ENCODE measurements at regions not wholly inside any gene's neighbourhood (a gene's known extent, or its start where the extent isn't known, plus 50 kb on each side); places are given as distances from the start of the nearest gene placed in this dataset.
A peak's percentile ranks its signal among the peaks of the same experiment; 100 is the strongest.

- DNase-seq = no peak
- Histone ChIP-seq H3K9me3 (no peaks in the 10 kb centered on the region), H3K27me3 (no peaks in the 10 kb centered on the region), H3K4me3 (no peak overlapping the region), H3K36me3 (no peaks in the 10 kb centered on the region)
These were observed 186.1 kb upstream of the PRSS16 start for GRCh38 chr6:27061235-27061993.

GRCh38 chr6:27062755-27063154 lies 184.7 kb upstream of the PRSS16 start:
- DNase-seq = no peak
- Histone ChIP-seq H3K4me3 (no peak overlapping the region), H3K9me3 (no peaks in the 10 kb centered on the region), H3K36me3 (no peaks in the 10 kb centered on the region), H3K27me3 (no peaks in the 10 kb centered on the region)

- no peaks in the 10 kb centered on the region for H3K36me3 ChIP-seq
- H3K9me3 ChIP-seq = no peaks in the 10 kb centered on the region
- DNase-seq = no peak
- no peaks in the 10 kb centered on the region for H3K27me3 ChIP-seq
- no peak overlapping the region for H3K4me3 ChIP-seq
These were observed 182.3 kb upstream of the PRSS16 start for GRCh38 chr6:27065183-27065582.

- H3K4me3 ChIP-seq = no peak overlapping the region
- H3K36me3 ChIP-seq = no peaks in the 10 kb centered on the region
- no peak for DNase-seq
- H3K27me3 ChIP-seq = no peaks in the 10 kb centered on the region
- H3K9me3 ChIP-seq = no peaks in the 10 kb centered on the region
These were observed 181.1 kb upstream of the PRSS16 start for GRCh38 chr6:27066381-27066780.

- Histone ChIP-seq H3K4me3 (no peak overlapping the region), H3K27me3 (no peaks in the 10 kb centered on the region), H3K9me3 (no peaks in the 10 kb centered on the region), H3K36me3 (no peaks in the 10 kb centered on the region)
- DNase-seq = no peak
These were observed 180.7 kb upstream of the PRSS16 start for GRCh38 chr6:27066802-27067201.

- Histone ChIP-seq H3K9me3 (no peaks in the 10 kb centered on the region), H3K27me3 (no peaks in the 10 kb centered on the region), H3K4me3 (no peak overlapping the region), H3K36me3 (no peaks in the 10 kb centered on the region)
- DNase-seq = no peak
These were observed 174.1 kb upstream of the PRSS16 start for GRCh38 chr6:27073441-27073840.

GRCh38 chr6:27076116-27076515 lies 171.4 kb upstream of the PRSS16 start:
- no peak for DNase-seq
- Histone ChIP-seq H3K36me3 (no peaks in the 10 kb centered on the region), H3K27me3 (no peaks in the 10 kb centered on the region), H3K4me3 (no peak overlapping the region), H3K9me3 (no peaks in the 10 kb centered on the region)

- Histone ChIP-seq H3K9me3 (no peaks in the 10 kb centered on the region), H3K36me3 (no peaks in the 10 kb centered on the region), H3K4me3 (no peak overlapping the region; the same call in 1 of the 2 replicates), H3K27me3 (no peaks in the 10 kb centered on the region)
- no peak for DNase-seq
These were observed 168.7 kb upstream of the PRSS16 start for GRCh38 chr6:27078734-27079357.

- no peaks in the 10 kb centered on the region for H3K27me3 ChIP-seq
- DNase-seq = no peak
These were observed 166.3 kb upstream of the PRSS16 start for GRCh38 chr6:27081188-27081587.

GRCh38 chr6:27081931-27082330 lies 165.6 kb upstream of the PRSS16 start:
- Histone ChIP-seq H3K9me3 (no peaks in the 10 kb centered on the region), H3K36me3 (no peaks in the 10 kb centered on the region), H3K4me3 (no peak overlapping the region), H3K27me3 (no peaks in the 10 kb centered on the region)
- DNase-seq = no peak

More at GRCh38 chr6:27081188-27081587, 166.3 kb upstream of the PRSS16 start:
- Histone ChIP-seq H3K4me3 (no peak overlapping the region), H3K9me3 (no peaks in the 10 kb centered on the region), H3K36me3 (no peaks in the 10 kb centered on the region)

- no peaks in the 10 kb centered on the region for H3K9me3 ChIP-seq
These were observed 159.4 kb upstream of the PRSS16 start for GRCh38 chr6:27088068-27088467.

GRCh38 chr6:27091661-27092315 lies 155.7 kb upstream of the PRSS16 start:
- H3K27me3 ChIP-seq = no peaks in the 10 kb centered on the region
- DNase-seq = peak; percentile 81
- no peaks in the 10 kb centered on the region for H3K36me3 ChIP-seq
- H3K9me3 ChIP-seq = no peaks in the 10 kb centered on the region
- peak overlapping the region; percentile 50 for H3K4me3 ChIP-seq

More at GRCh38 chr6:27088068-27088467, 159.4 kb upstream of the PRSS16 start:
- no peaks in the 10 kb centered on the region for H3K36me3 ChIP-seq
- no peaks in the 10 kb centered on the region for H3K27me3 ChIP-seq
- H3K4me3 ChIP-seq = no peak overlapping the region
- no peak for DNase-seq

- Histone ChIP-seq H3K36me3 (no peaks in the 10 kb centered on the region), H3K4me3 (peak overlapping the region; percentile 50), H3K27me3 (no peaks in the 10 kb centered on the region), H3K9me3 (no peaks in the 10 kb centered on the region)
- no peak for DNase-seq
These were observed 155.2 kb upstream of the PRSS16 start for GRCh38 chr6:27092316-27092692.

GRCh38 chr6:27095914-27096313 lies 151.6 kb upstream of the PRSS16 start:
- no peaks in the 10 kb centered on the region for H3K36me3 ChIP-seq
- DNase-seq = no peak
- no peak overlapping the region; the same call in 1 of the 2 replicates for H3K4me3 ChIP-seq
- H3K9me3 ChIP-seq = no peaks in the 10 kb centered on the region
- H3K27me3 ChIP-seq = no peaks in the 10 kb centered on the region

- peak; percentile 69 for DNase-seq
- no peaks in the 10 kb centered on the region for H3K36me3 ChIP-seq
- H3K4me3 ChIP-seq = peak overlapping the region; percentile 59
- H3K9me3 ChIP-seq = no peaks in the 10 kb centered on the region
- no peaks in the 10 kb centered on the region for H3K27me3 ChIP-seq
These were observed 150.5 kb upstream of the PRSS16 start for GRCh38 chr6:27096834-27097511.

GRCh38 chr6:27098956-27099355 lies 148.5 kb upstream of the PRSS16 start:
- Histone ChIP-seq H3K9me3 (no peaks in the 10 kb centered on the region), H3K27me3 (no peaks in the 10 kb centered on the region), H3K4me3 (no peak overlapping the region), H3K36me3 (no peaks in the 10 kb centered on the region)
- no peak for DNase-seq

GRCh38 chr6:27100921-27101320 lies 146.6 kb upstream of the PRSS16 start:
- Histone ChIP-seq H3K36me3 (no peaks in the 10 kb centered on the region), H3K9me3 (no peaks in the 10 kb centered on the region), H3K27me3 (no peaks in the 10 kb centered on the region), H3K4me3 (no peak overlapping the region)
- no peak for DNase-seq

Measured in MG63 (cell line).